HG02981 (cell line): ENCODE measurements at regions not wholly inside any gene's neighbourhood (a gene's known extent, or its start where the extent isn't known, plus 50 kb on each side); places are given as distances from the start of the nearest gene placed in this dataset.

Experiments used
- ATAC-seq: cut with Tn5 transposase; IDR thresholded peaks from one replicate; pipeline ENCODE4 v1.9.1; 2021; ENCODE audit warnings: mild to moderate bottlenecking, moderate library complexity; ENCODE audit not compliant: unreplicated experiment

- ATAC-seq = no peak
These were observed 97.8 kb downstream of the RPS6KA4 start for GRCh38 chr11:64456509-64457320.

DNA sequence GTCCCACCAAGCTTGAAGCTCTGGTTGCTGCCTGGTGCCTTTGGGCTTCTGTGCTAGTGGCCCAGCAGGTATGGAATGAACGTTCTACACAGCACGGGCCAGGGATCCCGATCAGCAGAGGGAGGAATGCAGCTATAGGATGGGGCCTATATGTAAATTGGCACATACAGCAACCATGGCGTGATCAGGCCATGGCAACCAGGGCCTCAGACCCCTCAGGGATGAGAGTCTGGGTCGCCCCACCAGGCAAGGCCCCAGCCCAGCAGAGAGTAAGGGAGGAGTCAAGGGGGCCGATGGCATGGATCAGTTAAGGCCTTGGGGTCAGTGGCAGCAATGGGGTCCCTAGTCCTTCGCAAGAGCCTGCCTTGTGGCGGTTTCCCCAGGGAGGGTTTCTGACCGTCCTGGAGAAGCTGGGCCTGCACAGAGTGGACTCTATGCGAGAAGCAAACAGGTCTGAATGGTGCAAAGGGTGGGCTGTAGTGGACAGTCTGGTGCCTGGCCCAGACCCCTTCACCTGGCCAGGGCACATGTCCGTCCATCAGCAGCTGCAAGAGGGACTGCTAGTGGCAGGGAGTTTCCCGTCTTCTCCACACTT lies 98.2 kb upstream of the SLC22A11 start:
- no peak for ATAC-seq

DNA sequence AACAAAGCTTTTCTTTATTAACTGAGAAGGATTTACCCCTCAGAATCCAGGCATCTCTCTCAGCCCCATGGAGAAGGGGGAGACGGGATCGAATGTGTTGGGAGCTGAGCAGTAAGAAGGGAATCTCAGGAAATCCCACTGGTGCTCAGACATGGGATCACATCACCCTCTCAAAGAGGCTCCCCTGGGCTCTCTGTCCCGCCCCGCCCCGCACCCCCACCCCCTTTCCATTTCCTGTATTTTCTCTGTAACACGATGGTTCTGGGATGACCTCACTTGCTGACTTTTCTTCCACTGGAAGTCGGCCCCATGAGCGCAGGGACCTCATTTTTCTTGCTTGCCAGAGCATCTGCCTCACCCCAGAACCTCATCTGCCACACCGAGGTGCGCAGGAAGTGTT lies 96.7 kb upstream of the SLC22A11 start:
- no peak for ATAC-seq

DNA sequence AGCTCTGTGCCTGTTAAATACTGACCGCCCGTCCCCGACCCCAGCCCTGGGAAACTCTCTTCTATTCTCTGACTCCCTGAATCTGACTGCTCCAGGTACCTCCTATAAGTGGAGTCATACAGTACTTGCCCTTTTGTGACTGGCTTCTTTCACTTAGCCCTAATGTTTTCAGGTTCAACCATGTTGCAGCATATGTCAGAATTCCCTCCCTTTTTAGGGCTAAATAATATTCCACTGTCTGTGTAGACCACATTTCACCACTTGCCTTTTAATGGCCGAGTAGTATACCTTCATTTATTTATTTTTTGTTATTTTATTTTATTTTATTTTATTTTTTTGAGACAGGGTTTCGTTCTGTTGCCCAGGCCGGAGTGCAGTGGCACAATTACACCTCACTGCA lies 96.1 kb upstream of the SLC22A11 start:
- no peak for ATAC-seq

GRCh38 chr11:64461081-64461480 lies 94.7 kb upstream of the SLC22A11 start:
- ATAC-seq = no peak

DNA sequence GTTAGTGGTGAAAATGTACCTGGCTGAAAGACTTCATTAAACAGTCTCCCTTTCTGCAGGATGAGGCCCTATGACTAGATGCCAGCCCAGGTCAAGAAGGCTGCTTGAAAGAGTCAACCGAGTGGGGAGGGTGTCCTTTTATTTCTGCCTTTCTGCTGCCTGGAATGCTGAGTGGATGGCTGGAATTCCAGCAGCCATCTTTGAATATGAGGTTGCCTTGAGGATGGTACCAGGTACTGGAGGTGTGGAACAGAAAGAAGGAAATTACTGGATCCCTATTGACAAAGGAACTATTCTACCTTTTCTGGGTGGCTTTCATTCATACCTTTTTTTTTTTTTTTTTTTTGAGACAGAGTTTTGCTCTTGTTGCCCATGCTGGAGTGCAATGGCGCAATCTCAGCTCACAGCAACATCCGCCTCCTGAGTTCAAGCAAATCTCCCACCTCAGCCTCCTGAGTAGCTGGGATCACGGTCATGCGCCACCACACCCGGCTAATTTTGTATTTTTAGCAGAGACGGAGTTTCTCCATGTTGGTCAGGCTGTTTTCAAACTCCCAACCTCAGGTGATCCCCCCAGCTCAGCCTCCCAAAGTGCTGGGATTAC lies 89.5 kb upstream of the SLC22A11 start:
- no peak for ATAC-seq

GRCh38 chr11:64469288-64469687 lies 86.5 kb upstream of the SLC22A11 start:
- ATAC-seq = no peak

DNA sequence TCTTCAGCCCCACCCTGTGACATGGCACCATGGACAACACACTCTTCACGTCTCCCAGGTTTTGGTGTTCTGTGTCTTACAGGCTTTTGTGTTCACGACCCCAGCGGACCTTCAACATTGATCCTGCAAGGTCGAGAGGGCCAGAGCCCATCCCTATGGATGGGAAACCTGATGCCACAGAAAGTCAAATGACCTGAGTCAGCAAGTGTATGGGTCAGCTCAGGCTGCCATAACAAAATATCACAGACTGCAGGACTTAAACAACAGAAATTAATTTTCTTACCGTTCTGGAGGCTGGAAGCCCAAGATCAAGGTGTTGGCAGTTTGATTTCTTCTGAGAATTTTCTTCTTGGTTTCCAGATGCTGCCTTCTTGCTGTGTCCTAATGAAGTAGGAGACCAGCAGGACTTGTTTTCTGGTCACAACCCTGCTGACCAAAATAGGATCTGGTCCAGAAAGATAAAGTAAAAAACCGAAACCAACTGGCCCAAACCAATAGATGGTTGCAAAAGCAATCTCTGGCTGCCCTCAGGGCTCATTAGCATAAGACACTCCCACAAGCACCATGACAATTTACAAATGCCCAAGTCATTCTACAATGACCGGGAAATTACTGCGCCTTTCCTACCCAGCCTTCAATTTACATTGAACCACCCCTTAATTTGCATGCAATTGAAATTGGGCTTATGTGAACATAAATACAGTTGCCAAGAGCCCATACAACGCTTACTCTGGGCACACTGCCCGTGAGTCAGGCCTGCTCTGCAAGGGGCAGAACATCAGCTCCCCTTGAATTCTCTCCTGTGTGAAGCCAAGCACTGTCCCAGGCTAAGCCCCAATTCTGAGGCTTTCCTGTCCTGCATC lies 82.9 kb upstream of the SLC22A11 start:
- ATAC-seq = no peak

- ATAC-seq = no peak
These were observed 81.1 kb upstream of the SLC22A11 start for GRCh38 chr11:64474680-64475079.

GRCh38 chr11:64475145-64475544 lies 80.6 kb upstream of the SLC22A11 start:
- ATAC-seq = no peak

DNA sequence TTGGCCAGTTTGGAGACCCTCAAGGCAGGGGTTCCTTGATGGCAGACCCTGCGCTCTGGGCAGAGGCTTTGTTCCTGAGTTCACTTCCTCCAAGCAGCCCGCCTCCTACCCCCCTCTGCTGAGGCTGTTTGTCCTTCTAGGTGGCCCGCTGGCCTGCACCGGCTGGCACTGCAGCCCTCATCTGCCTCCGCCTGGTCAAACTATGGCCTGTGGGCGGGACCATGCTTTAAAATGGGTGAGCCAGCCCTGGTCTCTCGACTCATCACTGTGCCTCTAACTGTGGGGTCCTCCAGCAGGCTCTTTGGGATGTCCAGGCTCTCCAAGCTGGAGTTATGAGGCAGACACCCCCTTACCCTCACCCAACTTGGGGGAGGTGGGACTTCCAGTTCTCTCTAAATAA lies 78.9 kb upstream of the SLC22A11 start:
- ATAC-seq = no peak

DNA sequence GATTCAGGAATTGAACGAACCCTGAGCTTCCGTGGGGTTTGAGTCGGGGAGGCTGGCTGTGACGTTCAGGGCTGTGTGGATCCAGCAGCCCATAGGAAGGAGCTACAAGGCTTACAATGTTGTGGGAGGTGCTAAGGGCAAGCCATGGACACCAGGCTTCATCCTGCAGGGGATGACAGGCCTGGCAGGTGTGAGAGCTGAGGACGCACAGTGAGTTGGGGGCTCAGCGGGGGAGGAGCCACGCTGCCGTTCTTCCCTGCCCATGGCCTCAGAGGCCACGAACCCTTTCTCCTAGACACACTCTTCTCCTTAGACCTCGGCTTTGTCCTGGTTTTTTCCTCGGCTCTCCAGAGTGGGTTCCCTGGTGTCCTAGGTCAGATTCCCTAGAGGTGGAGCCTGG lies 78.1 kb upstream of the SLC22A11 start:
- ATAC-seq = no peak

GRCh38 chr11:64482588-64482987 lies 73.2 kb upstream of the SLC22A11 start:
- no peak for ATAC-seq

- no peak for ATAC-seq
These were observed 71.3 kb upstream of the SLC22A11 start for GRCh38 chr11:64484191-64485022.

GRCh38 chr11:64485074-64485473 lies 70.7 kb upstream of the SLC22A11 start:
- no peak for ATAC-seq

DNA sequence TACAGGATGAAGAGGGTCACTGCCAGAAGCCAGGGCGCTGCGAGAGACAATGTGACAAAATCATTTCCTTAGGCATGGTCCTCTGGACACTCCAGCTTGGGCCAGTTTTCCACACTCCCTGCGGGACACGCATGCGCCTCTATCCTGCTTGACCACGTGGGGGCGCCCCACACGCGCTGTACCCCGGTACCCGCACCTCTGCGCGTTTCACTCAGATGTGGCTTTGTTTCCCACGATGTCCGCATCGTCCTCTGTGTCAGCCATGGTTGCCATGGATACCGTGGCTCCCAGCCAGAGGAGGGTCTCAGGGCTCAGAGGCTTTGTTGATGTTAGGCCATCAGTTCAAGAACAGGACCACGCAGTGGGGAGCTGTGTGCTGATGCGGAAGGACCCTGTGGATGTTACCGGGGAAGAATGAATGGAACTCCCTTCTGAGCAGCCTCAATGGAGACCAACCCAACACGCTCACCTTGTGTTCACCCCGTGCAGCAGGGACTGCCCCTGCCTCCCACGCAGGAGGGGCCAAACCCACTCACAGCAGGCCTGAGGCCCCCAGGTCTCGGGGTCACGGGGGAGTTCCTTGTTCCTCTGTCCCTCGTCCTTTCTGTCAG lies 65.8 kb upstream of the SLC22A11 start:
- no peak for ATAC-seq

DNA sequence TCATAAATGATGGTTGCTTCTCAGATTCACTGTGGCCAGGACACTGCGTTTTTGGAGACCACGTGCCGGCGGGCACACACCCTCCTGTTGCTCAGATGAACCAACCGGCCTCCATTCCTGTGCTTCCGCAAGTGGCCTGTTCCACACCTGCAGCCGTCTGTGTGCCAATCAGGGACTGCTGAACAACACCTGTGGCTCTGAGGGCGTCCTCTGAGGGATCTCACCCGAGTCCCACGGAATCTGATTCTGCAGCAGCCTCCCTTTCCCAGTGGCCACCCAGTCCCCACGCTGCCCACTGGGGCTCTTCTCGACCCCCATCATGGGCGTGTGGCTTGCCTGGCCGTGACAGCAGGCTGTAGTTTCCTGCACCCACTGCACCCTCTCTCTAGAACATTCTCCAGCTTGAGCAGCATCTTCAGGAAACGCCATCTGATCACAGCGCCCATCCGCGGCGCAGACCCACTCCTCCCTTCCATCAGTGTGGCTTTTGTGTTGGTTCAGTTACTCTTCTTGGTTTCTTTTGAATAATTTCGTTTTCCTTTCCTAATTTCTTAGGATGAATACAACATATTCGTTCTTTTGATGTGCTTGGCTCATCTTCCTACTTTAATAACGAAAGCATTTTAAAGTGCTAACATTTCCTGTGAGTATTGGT lies 65.1 kb upstream of the SLC22A11 start:
- no peak for ATAC-seq

- ATAC-seq = no peak
These were observed 63.2 kb upstream of the SLC22A11 start for GRCh38 chr11:64492561-64492960.

GRCh38 chr11:64498136-64498535 lies 57.6 kb upstream of the SLC22A11 start:
- ATAC-seq = no peak
